IPS-NIHi11 (cell line): ENCODE measurements at regions not wholly inside any gene's neighbourhood (a gene's known extent, or its start where the extent isn't known, plus 50 kb on each side); places are given as distances from the start of the nearest gene placed in this dataset.

Experiments
- DNase-seq: peaks from one replicate; pipeline ENCODE4 v3.0.0; 2012; ENCODE audit warnings: mixed read lengths, low spot score

DNA sequence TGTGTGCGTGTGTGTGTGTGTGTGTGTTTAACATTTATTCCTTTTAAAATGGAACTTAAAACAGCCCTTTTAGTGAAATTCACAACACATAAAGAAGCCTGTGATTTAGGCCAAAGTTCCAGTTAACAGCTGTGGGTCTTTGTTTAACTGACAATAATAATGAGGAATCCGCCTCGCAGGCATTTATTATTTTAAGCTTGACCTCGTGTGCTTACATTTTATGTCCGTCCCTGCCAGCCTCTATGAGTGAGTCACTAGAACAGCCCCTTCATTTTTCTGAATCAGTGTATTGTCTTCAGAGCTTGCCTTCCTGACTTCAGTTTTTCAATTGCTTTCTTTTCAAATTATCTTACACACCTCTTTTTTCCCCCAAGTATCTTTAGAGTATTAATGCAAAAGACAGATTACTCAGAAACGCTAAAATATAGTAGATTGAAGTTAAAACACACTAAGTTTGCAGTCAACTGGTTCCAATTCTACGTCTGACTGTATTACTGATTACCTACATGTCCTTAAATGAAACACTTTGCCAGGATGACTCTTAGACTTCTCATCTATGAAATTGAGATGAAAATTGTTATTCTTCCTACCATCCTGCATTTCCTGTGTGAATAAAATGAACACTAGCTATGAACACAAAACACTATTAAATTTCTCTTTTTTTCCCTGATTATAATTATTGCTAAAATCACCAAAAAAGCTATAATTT lies 319.6 kb upstream of the HS3ST1 start:
- DNase-seq: no peak

DNA sequence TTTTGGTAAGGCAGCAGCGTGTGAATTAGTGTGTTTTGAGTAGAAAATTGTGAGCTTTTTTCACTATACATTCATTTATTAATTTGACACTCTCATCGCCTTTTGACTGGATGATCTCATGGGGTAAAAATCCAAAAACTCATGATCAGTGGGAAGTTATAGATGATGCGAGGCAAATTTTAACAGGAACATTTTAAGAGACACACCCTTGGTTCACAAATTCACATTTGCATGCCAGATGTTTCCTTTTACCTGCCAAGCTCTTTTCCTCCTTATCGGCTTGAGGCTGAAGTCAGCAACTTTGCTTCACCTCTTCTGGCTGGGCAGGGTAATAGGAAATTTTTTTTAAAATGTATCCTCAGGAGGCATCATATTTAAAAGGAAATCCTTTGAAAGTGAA lies 318.0 kb upstream of the HS3ST1 start:
- no peak for DNase-seq

DNA sequence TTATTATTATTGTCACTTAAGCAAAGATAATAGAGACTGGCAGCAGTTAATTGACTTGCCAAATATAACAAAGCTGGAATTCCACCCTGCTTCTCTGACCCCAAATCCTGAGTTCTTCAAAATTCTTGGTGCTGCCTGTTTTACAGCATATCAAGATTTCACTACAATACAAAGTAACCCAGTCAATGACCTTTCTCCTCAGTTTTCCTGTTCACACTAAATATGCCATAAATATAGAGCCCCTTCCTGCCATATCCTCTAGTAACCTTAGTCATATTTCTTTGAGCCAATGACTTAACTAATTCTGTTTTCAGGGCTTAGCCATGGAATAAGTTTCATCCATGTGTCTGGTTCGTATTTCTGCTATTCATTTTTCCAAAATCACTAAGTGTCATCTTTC lies 315.3 kb upstream of the HS3ST1 start:
- no peak for DNase-seq

GRCh38 chr4:11743236-11743635 lies 314.5 kb upstream of the HS3ST1 start:
- DNase-seq: no peak

DNA sequence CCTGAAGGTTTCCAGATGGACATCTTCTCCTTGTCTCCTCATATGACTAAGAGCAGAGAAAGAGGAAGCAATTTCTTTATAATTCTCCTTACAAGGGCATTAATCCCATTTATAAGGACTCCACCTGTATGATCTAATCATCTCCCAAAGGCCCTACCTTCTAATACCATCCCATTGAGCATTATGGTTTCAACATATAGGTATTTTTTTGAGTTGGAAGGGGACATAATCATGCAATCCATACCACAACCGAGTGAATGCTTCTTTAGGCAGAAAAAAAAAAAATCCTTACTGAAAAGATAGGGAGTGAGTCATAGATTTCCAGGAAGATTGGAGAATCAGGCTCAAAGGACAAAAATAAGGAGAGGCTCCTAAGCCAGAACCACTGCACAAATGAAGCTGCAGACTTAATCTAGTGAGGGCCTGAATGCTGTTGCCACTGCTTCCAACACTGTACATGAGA lies 312.5 kb upstream of the HS3ST1 start:
- no peak for DNase-seq

GRCh38 chr4:11739992-11740391 lies 311.3 kb upstream of the HS3ST1 start:
- DNase-seq: no peak

GRCh38 chr4:11736978-11737377 lies 308.3 kb upstream of the HS3ST1 start:
- no peak for DNase-seq

DNA sequence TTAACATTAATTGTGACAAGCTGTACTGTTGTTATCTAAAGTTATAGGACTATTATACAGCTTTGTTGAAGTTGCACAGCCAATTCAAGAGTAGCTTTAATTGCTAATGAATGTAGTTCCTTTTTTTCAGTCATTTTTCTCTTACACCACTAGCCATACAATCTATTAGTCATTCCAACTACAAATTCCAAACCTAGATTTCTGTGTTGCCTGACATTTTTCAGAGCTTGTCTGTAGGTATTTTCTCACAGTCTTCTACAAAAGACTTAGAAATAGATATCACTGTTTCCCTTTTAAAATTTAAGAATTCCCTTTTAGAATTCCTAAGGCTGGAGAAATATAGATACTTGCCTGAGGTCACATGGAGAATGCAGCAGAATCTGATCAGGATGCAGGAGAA lies 307.0 kb upstream of the HS3ST1 start:
- DNase-seq: no peak

DNA sequence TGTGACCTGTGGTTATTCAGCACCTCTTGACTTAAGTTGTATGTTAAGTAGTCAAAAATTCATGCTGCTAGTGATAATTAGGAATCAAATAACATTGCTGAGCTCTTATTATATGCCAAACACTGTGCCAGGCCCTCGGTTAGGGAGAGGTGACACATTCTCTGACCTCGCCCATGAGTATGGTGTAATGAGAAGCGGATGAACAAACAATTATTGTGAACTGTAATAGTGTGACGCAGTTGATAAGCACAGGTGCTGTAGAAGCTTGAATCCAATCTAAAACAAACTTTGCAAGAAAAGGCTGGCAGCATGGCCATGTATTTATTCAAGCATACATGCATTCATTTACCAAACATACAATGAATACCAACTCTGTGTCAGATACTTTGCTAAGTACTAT lies 303.5 kb upstream of the HS3ST1 start:
- DNase-seq: no peak

DNA sequence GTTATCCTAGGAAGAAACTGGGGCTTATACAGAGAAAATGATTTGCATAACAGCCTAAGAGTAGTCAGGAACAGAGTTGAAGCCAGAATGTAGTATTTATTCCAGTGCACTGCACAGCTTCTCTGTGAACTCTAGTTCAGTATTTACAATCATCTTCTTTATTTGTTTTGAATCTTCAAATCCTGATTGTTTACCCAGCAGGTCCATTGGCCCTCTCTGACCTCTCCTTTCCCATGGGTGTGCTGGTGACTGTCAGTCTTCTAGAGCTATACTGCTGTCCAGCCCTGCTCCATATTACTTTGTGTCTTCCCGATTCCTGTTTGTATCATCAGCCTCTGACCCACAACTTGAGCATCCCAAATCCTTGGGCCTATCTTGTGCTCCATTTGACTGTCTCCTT lies 301.9 kb upstream of the HS3ST1 start:
- DNase-seq: no peak

GRCh38 chr4:11729548-11729947 lies 300.9 kb upstream of the HS3ST1 start:
- DNase-seq: no peak

DNA sequence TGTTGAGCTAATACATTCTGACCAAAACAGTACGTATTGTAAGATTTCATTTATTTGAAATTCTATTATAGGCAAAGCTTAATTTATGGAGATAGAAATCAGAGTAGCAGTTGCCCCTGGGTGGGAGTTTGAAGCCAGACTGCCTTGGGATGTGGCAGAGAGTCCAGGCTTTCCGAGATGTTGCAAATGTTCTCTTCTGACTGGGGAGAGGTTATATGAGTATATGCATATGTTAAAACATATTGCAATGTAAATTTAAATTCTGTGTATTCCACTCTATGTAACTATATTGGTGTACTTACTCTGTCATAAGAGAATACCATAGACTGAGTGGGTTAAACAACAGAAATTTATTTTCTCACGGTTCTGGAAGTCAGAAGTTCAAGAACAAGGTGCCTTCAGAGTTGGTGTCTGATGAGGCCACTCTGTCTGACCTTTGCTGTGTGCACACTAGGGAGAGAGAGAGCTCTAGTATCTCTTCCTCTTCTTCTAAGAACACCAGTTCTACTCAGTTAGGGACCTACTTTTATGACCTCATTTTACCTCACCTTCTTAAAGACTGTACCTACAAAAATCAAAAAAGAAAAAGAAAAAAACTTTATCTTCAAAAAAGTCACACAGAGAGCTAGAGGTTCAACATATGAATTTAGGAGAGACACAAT lies 299.3 kb upstream of the HS3ST1 start:
- DNase-seq: no peak

- no peak for DNase-seq
Measured at GRCh38 chr4:11724731-11725130, 296.0 kb upstream of the HS3ST1 start.

GRCh38 chr4:11722223-11722622 lies 293.5 kb upstream of the HS3ST1 start:
- no peak for DNase-seq

GRCh38 chr4:11720292-11720691 lies 291.6 kb upstream of the HS3ST1 start:
- DNase-seq: peak; percentile 33

DNA sequence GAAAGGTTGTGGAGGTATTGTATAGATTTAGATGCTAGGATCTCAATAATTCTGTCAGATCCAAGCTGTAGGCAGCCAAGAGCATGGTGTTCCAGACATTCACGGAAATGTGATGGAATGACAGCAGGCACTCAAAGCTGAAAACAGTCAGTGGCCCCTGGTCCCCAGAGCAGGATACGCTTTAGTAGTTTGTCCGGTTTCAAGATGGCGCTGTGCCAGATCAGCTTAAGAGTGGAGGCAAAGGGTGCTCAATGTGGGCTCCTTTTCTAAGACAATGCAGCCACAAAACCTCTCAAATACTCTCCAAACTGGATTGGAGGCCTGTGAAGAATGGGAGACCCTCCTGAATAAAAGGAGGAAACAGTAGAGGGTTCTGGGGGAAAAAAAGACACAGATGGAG lies 291.2 kb upstream of the HS3ST1 start:
- DNase-seq: no peak

GRCh38 chr4:11715753-11716521 lies 287.2 kb upstream of the HS3ST1 start:
- no peak for DNase-seq

DNA sequence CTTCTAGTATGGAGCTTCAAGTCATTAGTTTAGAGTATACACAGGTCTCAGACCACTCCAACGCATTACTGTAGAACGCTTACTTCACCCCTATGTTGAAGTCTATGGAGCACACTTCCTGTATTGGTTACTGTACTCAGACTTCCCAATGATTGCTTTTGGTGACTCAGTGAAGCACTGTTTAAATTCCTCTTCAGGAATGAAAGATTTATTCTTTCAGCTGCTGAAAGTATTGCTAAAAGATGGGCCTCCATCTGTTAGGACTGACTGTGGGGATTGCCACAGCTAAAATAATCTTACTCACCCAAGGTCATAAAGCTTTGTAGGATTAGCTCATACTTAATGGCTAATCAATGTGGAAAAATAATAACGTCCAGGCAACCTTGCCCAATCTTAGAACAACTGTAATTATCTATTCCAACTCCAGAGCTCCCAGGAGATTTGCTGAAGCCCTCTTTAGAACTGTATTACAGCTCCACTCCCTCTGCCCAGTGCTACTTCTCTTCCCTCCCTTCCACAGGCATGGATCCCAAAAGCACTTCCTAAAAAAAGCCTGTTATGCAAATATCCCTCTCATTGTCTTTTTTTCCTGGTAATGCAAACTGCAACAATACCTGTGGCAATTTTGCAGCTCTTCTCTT lies 281.9 kb upstream of the HS3ST1 start:
- no peak for DNase-seq

DNA sequence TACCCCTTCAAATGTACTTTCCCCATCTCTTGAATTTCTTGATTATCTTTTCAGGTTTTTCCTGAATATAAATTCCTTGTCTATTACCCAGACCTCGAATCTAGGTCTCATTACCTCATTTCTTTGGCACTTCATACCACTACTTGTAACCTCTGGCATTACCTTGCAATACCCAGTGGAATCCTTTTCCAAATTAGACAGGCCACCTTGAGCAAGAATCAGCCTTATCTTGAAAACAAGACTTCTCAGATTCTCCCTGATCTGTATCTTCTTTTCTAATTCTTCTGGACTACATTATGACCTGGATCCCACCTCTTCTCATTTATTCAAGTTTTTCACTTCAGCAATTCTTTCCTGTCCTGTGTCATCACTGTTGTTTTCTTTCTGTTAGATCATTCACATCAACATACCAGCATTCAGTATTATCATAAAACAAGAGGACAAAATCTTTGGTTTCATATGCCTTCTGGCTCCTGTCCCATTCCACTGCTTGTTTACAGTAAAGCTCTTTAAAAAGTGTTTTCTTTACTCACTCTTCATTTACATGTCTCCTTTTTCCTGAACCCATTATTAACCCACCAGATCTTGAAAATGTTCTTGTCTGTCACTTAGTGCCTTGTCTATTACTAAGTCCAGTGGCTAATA lies 275.6 kb upstream of the HS3ST1 start:
- no peak for DNase-seq

- no peak for DNase-seq
Measured at GRCh38 chr4:11702886-11703557, 274.3 kb upstream of the HS3ST1 start.

DNA sequence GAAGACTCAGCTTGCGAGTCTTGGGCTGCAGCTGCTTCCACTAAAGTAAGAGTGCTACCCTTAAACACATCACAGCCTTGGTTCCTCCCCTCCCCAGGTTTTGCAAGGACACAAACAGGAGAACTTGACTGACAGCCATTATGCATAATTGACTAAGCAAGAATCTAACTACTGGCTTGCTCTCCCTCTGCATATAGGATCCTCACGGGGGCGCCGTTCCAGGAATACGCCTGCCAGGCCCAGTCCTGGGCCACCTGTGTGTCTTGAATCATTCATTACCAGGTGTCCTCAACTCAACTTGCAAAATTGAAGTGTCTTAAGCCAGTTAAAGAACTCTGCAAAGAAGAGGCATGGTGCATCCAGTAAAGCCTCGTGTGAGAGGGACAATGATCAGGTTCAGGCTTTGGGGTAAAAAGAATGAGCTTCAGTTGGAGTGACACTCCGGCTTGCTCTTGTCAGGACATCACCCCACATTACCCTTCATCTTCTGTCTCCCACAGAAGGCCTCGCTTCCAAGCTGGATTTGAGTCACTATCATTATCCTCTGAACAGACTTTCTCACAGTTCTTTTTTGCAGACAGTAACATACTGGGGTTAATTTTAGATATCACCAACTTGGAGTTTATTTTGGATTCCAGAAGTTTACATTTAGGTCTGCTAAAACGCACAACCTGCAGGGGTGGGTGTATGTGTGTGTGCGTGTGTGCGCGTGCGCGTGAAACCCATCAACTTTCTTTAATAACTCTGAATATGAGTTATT lies 273.5 kb upstream of the HS3ST1 start:
- no peak for DNase-seq
